Fibroblast of pulmonary artery (primary cell): ENCODE measurements at regions not wholly inside any gene's neighbourhood (a gene's known extent, or its start where the extent isn't known, plus 50 kb on each side); places are given as distances from the start of the nearest gene placed in this dataset.
A peak's percentile ranks its signal among the peaks of the same experiment; 100 is the strongest.

Experiments
- DNase-seq: peaks from one replicate; pipeline ENCODE4 v3.0.0-alpha.2; 2010; ENCODE audit warnings: low read depth
- H3K4me3 ChIP-seq: replicated peaks from 2 replicates; pipeline ENCODE4 v1.5.1; 2011; ENCODE audit warnings: low read depth, mild to moderate bottlenecking, control low read depth, low read length, moderate library complexity
- TF ChIP-seq, protein P1 (sequence below): IDR thresholded peaks from 2 replicates; pipeline ENCODE4 v1.5.1; 2011; ENCODE audit warnings: mild to moderate bottlenecking, control low read depth, low read length, inconsistent platforms; ENCODE audit errors: missing control alignments

DNA sequence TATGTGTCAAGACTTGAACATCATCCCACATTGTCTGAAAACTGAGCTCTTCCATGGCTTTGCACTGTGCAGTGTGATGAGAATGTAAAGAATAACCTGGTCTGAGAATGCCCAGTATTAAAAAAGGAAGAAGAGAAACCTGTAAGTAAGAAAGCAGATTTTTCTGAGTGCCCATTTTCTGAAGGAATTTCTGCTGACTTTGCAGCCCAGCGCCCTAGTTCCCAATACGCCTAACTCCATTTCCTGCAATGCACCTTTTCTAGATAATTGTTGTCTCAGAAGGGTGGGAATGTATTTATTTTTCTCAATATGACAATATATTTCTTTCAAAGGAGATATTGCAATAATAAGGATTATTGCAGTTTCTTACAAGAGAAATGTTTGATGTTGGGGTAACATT lies 231.5 kb downstream of the HAO1 start:
- H3K4me3 ChIP-seq = no peak overlapping the region
- DNase-seq = no peak
- TF ChIP-seq, protein P1, sequence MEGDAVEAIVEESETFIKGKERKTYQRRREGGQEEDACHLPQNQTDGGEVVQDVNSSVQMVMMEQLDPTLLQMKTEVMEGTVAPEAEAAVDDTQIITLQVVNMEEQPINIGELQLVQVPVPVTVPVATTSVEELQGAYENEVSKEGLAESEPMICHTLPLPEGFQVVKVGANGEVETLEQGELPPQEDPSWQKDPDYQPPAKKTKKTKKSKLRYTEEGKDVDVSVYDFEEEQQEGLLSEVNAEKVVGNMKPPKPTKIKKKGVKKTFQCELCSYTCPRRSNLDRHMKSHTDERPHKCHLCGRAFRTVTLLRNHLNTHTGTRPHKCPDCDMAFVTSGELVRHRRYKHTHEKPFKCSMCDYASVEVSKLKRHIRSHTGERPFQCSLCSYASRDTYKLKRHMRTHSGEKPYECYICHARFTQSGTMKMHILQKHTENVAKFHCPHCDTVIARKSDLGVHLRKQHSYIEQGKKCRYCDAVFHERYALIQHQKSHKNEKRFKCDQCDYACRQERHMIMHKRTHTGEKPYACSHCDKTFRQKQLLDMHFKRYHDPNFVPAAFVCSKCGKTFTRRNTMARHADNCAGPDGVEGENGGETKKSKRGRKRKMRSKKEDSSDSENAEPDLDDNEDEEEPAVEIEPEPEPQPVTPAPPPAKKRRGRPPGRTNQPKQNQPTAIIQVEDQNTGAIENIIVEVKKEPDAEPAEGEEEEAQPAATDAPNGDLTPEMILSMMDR = no peak

DNA sequence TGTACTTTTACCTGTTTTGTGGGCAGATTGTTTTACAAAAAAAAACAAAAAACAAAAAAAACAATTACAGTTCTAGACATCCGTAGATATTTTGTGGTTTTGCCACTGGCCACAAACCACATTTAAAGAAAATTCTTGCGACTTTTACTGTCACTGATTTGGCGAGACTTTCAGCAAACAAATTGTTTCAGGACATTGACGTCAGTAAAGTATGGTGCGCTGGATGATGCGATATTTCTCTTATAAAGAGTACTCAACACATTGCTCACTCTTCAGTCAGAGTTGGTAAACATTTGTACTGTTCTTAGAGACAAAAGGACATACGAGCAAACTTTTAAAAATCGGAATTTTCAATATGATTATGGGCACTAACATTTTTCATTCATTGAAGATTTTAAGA lies 229.8 kb downstream of the HAO1 start:
- TF ChIP-seq, protein P1 = no peak
- no peak for DNase-seq
- no peak overlapping the region for H3K4me3 ChIP-seq

GRCh38 chr20:7712661-7713060 lies 227.6 kb downstream of the HAO1 start:
- DNase-seq = no peak
- H3K4me3 ChIP-seq = no peak overlapping the region
- TF ChIP-seq, protein P1 = no peak

DNA sequence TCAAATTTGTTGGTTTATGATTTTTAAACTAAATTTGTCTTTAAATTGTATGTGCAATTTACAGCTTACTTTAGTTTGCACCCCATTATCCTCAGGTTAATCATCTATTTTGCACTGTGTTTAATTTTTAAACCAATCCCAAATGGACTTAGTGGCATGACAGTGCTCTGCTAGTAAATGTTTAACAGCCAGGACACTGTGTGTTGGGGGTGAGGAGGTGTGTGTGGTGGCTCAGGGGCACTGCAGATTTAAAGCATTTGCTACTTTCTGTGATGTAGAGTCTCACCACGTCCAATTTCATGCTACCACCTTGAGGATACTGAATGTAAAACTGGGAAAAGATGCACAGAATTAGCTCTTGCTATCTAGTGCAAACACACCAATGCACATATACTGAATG lies 225.7 kb downstream of the HAO1 start:
- DNase-seq = no peak
- TF ChIP-seq, protein P1 = no peak
- H3K4me3 ChIP-seq = no peak overlapping the region

DNA sequence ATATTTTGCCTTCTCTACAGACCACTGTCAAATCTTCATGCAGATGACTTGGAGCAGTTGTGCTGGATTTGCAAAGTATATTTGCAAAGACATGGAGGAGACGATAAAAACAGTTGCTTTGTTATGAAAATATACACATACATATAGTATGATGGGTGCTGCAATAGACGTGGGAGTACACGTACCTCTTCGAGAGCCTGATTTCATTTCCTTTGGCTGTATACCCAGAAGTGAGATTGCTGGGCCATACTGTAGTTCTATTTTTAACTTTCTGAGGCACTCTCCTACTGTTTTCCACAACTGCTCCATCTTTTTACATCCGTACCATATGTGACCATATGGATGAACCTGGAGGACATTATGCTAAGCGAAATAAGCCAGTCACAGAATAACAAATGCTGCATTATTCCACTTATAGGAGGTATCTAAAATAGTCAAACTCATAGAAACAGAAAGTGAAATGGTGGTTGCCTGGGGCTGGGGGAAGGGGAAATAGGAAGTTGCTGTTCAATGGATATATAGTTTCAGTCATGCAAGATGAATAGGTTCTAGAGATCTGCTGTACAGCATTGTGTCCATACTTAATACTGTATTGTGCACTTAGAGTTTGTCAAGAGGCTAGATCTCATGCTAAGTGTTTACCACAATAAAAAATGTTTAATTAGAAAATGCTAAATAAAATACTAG lies 223.8 kb downstream of the HAO1 start:
- H3K4me3 ChIP-seq = no peak overlapping the region
- TF ChIP-seq, protein P1 = no peak
- DNase-seq = peak; percentile 85

- peak; percentile 92 for DNase-seq
- TF ChIP-seq, protein P1 = no peak
- H3K4me3 ChIP-seq = peak overlapping the region; percentile 12
These were observed 217.7 kb downstream of the HAO1 start for GRCh38 chr20:7722564-7722963.

DNA sequence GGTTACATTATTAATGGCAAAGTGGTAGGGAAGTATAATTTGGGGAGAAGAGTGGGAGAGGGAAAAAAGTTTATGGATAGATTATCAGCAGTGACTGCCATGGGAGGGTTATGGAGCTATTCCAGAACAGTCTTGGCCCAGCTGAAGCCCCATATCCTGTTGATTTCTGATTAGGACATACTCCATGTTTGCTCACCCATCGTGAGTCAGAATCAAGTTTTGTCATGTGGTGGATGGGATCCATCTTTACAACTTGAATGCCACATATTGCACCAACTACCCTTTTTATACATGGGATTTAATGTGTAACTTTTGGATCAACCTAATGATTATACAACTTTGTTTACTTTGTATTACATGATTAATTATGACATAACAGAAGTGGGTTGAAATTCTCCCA lies 217.0 kb downstream of the HAO1 start:
- H3K4me3 ChIP-seq = no peak overlapping the region
- TF ChIP-seq, protein P1 = no peak
- peak; percentile 94 for DNase-seq
